H1 (cell line): ENCODE measurements at regions not wholly inside any gene's neighbourhood (a gene's known extent, or its start where the extent isn't known, plus 50 kb on each side); places are given as distances from the start of the nearest gene placed in this dataset.

Experiments used
- CTCF ChIA-PET: fragments of 300-600 bp; sonication (Branson Sonifier 250); formaldehyde crosslinking; loops from one replicate; lab custom pipeline; 2021; ENCODE audit not compliant: partially characterized antibody; lab: Charles Lee
- POLR2A ChIA-PET: fragments of 300-600 bp; sonication (Branson Sonifier 250); formaldehyde crosslinking; loops from one replicate; lab custom pipeline; 2021; ENCODE audit warnings: inconsistent platforms; ENCODE audit not compliant: partially characterized antibody; lab: Charles Lee
- DNase-seq, 2 experiments: peaks; one replicate each; pipeline versions ENCODE4 v3.0.0 to v3.0.0-alpha.2; 2010 to 2022; ENCODE audit warnings: low spot score in 2 of 2, low read depth in 1 of 2, mixed read lengths in 1 of 2
- FAIRE-seq: peaks from 2 replicates; lab custom pipeline; 2011; peaks lifted over from hg19 to GRCh38; lab: Jason Lieb, UNC
- H2AFZ ChIP-seq: 2 replicates; pipeline ENCODE4 v1.8.1; 2012; ENCODE audit warnings: low read length, inconsistent platforms
- H2AK5ac ChIP-seq: 2 replicates; pipeline ENCODE4 v1.6.1; 2013; ENCODE audit warnings: low read depth, low read length
- H2BK120ac ChIP-seq: replicated peaks from 2 replicates; pipeline ENCODE3; 2013; ENCODE audit warnings: low read depth, low read length, inconsistent platforms
- H2BK12ac ChIP-seq: 2 replicates; pipeline ENCODE4 v1.6.1; 2013; ENCODE audit warnings: low read depth, low read length
- H2BK15ac ChIP-seq: 2 replicates; pipeline ENCODE4 v1.6.1; 2013; ENCODE audit warnings: low read length
- H2BK20ac ChIP-seq: 2 replicates; pipeline ENCODE4 v1.6.1; 2013; ENCODE audit warnings: low read length
- H2BK5ac ChIP-seq: 2 replicates; pipeline ENCODE4 v1.6.1; 2013; ENCODE audit warnings: low read depth, low read length
- H3K14ac ChIP-seq: 2 replicates; pipeline ENCODE4 v1.6.1; 2013; ENCODE audit warnings: inconsistent platforms; ENCODE audit not compliant: insufficient read length
- H3K18ac ChIP-seq: 2 replicates; pipeline ENCODE4 v1.6.1; 2013; ENCODE audit warnings: low read length; ENCODE audit errors: extremely low read depth
- H3K23ac ChIP-seq: 2 replicates; pipeline ENCODE4 v1.6.1; 2013; ENCODE audit warnings: inconsistent platforms; ENCODE audit not compliant: insufficient read length
- H3K23me2 ChIP-seq: 2 replicates; pipeline ENCODE4 v1.6.1; 2013; ENCODE audit warnings: low read depth, low read length
- H3K27ac ChIP-seq: 2 replicates; pipeline ENCODE4 v1.6.1; 2011; ENCODE audit warnings: low read depth, low read length, inconsistent platforms
- H3K27me3 ChIP-seq, 4 experiments: replicated peaks in 1 of 4; 1 replicate in 1 of 4; 2 replicates in 3 of 4; pipeline versions ENCODE4 v1.6.1 to v1.8.1; 2011 to 2013; ENCODE audit warnings: low read length in 3 of 4, mild to moderate bottlenecking in 3 of 4, inconsistent platforms in 2 of 4, mixed read lengths in 2 of 4, moderate library complexity in 1 of 4; ENCODE audit not compliant: control insufficient read depth in 3 of 4, insufficient read depth in 3 of 4; ENCODE audit errors: extremely low read depth in 1 of 4
- H3K36me3 ChIP-seq, 4 experiments: 2 replicates each; pipeline versions ENCODE4 v1.6.1 to v1.8.1; 2011 to 2013; ENCODE audit warnings: mild to moderate bottlenecking in 4 of 4, low read length in 3 of 4, moderate library complexity in 2 of 4, control low read depth in 1 of 4, inconsistent platforms in 1 of 4; ENCODE audit not compliant: insufficient read depth in 4 of 4, control insufficient read depth in 2 of 4
- H3K4ac ChIP-seq: replicated peaks from 2 replicates; pipeline ENCODE3; 2013; ENCODE audit warnings: low read length, low read depth, mixed read lengths, inconsistent platforms; ENCODE audit not compliant: insufficient read length
- H3K4me1 ChIP-seq, 4 experiments: replicated peaks in 1 of 4; 1 replicate in 1 of 4; 2 replicates in 3 of 4; pipeline versions ENCODE4 v1.6.1 to v1.8.1; 2011 to 2013; ENCODE audit warnings: low read length in 3 of 4, inconsistent platforms in 2 of 4, mixed read lengths in 1 of 4; ENCODE audit not compliant: insufficient read depth in 4 of 4, control insufficient read depth in 3 of 4
- H3K4me2 ChIP-seq, 2 experiments: 2 replicates each; pipeline versions ENCODE4 v1.6.1 to v1.8.1; 2011 to 2013; ENCODE audit warnings: low read depth in 2 of 2, low read length in 2 of 2, control low read depth in 1 of 2, inconsistent platforms in 1 of 2, mild to moderate bottlenecking in 1 of 2; ENCODE audit not compliant: insufficient read depth in 1 of 2
- H3K4me3 ChIP-seq, 4 experiments: fragments of 200-600, 300-600 bp in 1 of 4; sonication (generic), shearing (Covaris generic), sonication (Bioruptor Twin) in 1 of 4; 2 replicates each; pipeline versions ENCODE4 v1.5.1 to v1.8.1; 2011 to 2016; ENCODE audit warnings: low read length in 4 of 4, low read depth in 3 of 4, control low read depth in 2 of 4, inconsistent platforms in 2 of 4, mild to moderate bottlenecking in 2 of 4, mixed read lengths in 1 of 4, moderate library complexity in 1 of 4; ENCODE audit not compliant: insufficient read depth in 2 of 4; ENCODE audit errors: extremely low read depth in 1 of 4
- H3K56ac ChIP-seq: replicated peaks from 2 replicates; pipeline ENCODE3; 2013; ENCODE audit warnings: low read depth, mild to moderate bottlenecking, mixed read lengths, low read length, inconsistent platforms; ENCODE audit not compliant: insufficient read length
- H3K79me1 ChIP-seq: 2 replicates; pipeline ENCODE4 v1.6.1; 2013; ENCODE audit warnings: low read depth, low read length, control low read depth
- H3K79me2 ChIP-seq, 2 experiments: 2 replicates each; pipeline versions ENCODE4 v1.6.1 to v1.8.1; 2012 to 2013; ENCODE audit warnings: low read length in 2 of 2, mild to moderate bottlenecking in 2 of 2, inconsistent platforms in 1 of 2; ENCODE audit not compliant: insufficient read depth in 2 of 2, control insufficient read depth in 1 of 2
- H3K9ac ChIP-seq, 4 experiments: replicated peaks in 1 of 4; 1 replicate in 1 of 4; 2 replicates in 3 of 4; pipeline versions ENCODE4 v1.6.1 to v1.8.1; 2011 to 2013; ENCODE audit warnings: low read depth in 3 of 4, low read length in 3 of 4, control low read depth in 2 of 4, mild to moderate bottlenecking in 2 of 4, moderate library complexity in 2 of 4, inconsistent platforms in 1 of 4; ENCODE audit errors: extremely low read depth in 1 of 4
- H3K9me3 ChIP-seq, 2 experiments: 2 replicates each; pipeline versions ENCODE4 v1.6.1 to v1.8.1; 2012 to 2013; ENCODE audit warnings: mild to moderate bottlenecking in 2 of 2, moderate library complexity in 2 of 2, control low read depth in 1 of 2, inconsistent platforms in 1 of 2, low read depth in 1 of 2, low read length in 1 of 2, mixed read lengths in 1 of 2; ENCODE audit not compliant: insufficient read depth in 2 of 2
- H4K20me1 ChIP-seq, 2 experiments: replicated peaks in 1 of 2; 2 replicates each; pipeline versions ENCODE3 to v1.8.1; 2011 to 2013; ENCODE audit warnings: inconsistent platforms in 2 of 2, low read length in 2 of 2, mild to moderate bottlenecking in 1 of 2; ENCODE audit not compliant: insufficient read depth in 2 of 2, control insufficient read depth in 1 of 2
- H4K5ac ChIP-seq: 2 replicates; pipeline ENCODE4 v1.6.1; 2013; ENCODE audit warnings: low read length, low read depth, mixed read lengths, inconsistent platforms; ENCODE audit not compliant: insufficient read length
- H4K8ac ChIP-seq: 2 replicates; pipeline ENCODE4 v1.8.0; 2013; ENCODE audit warnings: mild to moderate bottlenecking, moderate library complexity, low read length, inconsistent platforms; ENCODE audit not compliant: insufficient read depth; ENCODE audit errors: extremely low read depth
- H4K91ac ChIP-seq: replicated peaks from 2 replicates; pipeline ENCODE3; 2013; ENCODE audit warnings: low read length, mixed read lengths, inconsistent platforms; ENCODE audit not compliant: insufficient read length
- BACH1 ChIP-seq: IDR thresholded peaks from 2 replicates; pipeline ENCODE4 v1.6.1; 2012; ENCODE audit warnings: low read length, improper control_type of control experiment
- CBX5 ChIP-seq: fragments of 300-800, 300-1000 bp; sonication (generic); IDR thresholded peaks from 2 replicates; pipeline ENCODE4 v1.7.1; 2016; ENCODE audit warnings: antibody characterized with exemption, low read length, low read depth
- SIN3A ChIP-seq, 2 experiments: IDR thresholded peaks in 1 of 2; conservative IDR thresholded peaks in 1 of 2; 2 replicates each; pipeline ENCODE4 v1.6.1; 2011 to 2012; ENCODE audit warnings: low read length in 2 of 2, improper control_type of control experiment in 1 of 2, low read depth in 1 of 2, mild to moderate bottlenecking in 1 of 2
- YY1 ChIP-seq: IDR thresholded peaks from 2 replicates; pipeline ENCODE4 v1.6.1; 2011; ENCODE audit warnings: low read depth, mild to moderate bottlenecking, low read length
- WGBS, 2 experiments: shearing (Covaris generic) in 1 of 2; methylation state at CpG; one replicate each; pipeline versions ENCODE4 v1.1.6 to v1.1.7; 2013 to 2015; ENCODE audit warnings: low lambda C conversion rate in 2 of 2, mixed read lengths in 2 of 2, inconsistent platforms in 1 of 2, low coverage in 1 of 2, missing lambda C conversion rate in 1 of 2; ENCODE audit not compliant: insufficient replicate concordance in 2 of 2, insufficient coverage in 1 of 2, insufficient read length in 1 of 2; ENCODE audit errors: extremely low coverage in 1 of 2, missing lambda C conversion rate in 1 of 2; 5-methylcytosine and 5-hydroxymethylcytosine counted together

DNA sequence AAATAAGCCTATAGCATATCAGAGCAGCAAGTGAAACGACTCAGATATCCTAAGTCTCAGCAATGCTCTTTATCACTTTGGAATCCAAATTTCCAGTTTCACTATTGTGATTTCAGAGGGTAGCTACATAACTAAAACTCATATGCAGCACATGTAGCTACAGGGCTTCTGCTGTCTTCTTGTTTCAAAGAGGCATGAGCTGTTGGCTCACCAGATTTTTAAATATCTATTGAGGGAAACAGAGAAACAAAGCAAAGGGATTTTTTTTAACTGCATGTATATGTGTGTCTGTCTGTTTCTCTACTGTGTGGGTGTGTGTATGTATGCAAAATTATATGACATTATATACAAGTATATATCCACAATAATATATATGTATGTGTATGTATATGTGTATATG, 258.4 kb downstream of the HDGFL1 start:
- H3K4me2 ChIP-seq: no peak overlapping the region
- H3K56ac ChIP-seq: no peak overlapping the region
- no peak overlapping the region for H2BK5ac ChIP-seq
- no peak overlapping the region for H3K9ac ChIP-seq
- no peaks in the 10 kb centered on the region for H4K20me1 ChIP-seq
- H2AFZ ChIP-seq: no peak overlapping the region
- no peak overlapping the region for H2AK5ac ChIP-seq
- H4K91ac ChIP-seq: no peak overlapping the region
- H4K5ac ChIP-seq: no peak overlapping the region
- H3K27ac ChIP-seq: no peak overlapping the region
- no peak overlapping the region for H2BK120ac ChIP-seq
- no peaks in the 10 kb centered on the region for H3K36me3 ChIP-seq
- H3K23me2 ChIP-seq: no peaks in the 10 kb centered on the region
- H3K4ac ChIP-seq: no peak overlapping the region
- TF ChIP-seq SIN3A (conservative IDR thresholded peaks at IDR 0.05 in 1 of 2, IDR thresholded peaks at IDR 0.05 in 1 of 2; ENCODE audit: low read depth in 1 of 2, low read length in 2 of 2) (no peak), YY1 (no peak), CBX5 (no peak), BACH1 (no peak)
- H3K14ac ChIP-seq: no peak overlapping the region
- POLR2A ChIA-PET: interaction anchor here (0.6 kb wide), 1 partner anchor 48 kb away, joined by 3 read pairs; no protein-coding TSS in a partner anchor
- no peak overlapping the region for H2BK12ac ChIP-seq
- FAIRE-seq (no peak), DNase-seq (no peak)
- no peaks in the 10 kb centered on the region for H3K9me3 ChIP-seq
- H3K18ac ChIP-seq: no peak overlapping the region
- no peak overlapping the region for H2BK15ac ChIP-seq
- H3K79me1 ChIP-seq: no peaks in the 10 kb centered on the region
- no peaks in the 10 kb centered on the region for H3K27me3 ChIP-seq
- peaks cover 0 to 3% (median 1%) of the 10 kb centered on the region in 4 experiments; a peak in 2 of 7 replicates for H3K4me1 ChIP-seq
- H3K79me2 ChIP-seq: no peaks in the 10 kb centered on the region
- H4K8ac ChIP-seq: no peak overlapping the region
- CTCF ChIA-PET: interaction anchor here (0.6 to 1.5 kb wide), 7 partner anchors 10 to 1842 kb away, joined by 3 to 5 read pairs (median 3); no protein-coding TSS in a partner anchor
- H3K23ac ChIP-seq: no peak overlapping the region
- H2BK20ac ChIP-seq: no peak overlapping the region
- H3K4me3 ChIP-seq: no peak overlapping the region
- WGBS, 2 experiments: 80% methylated on average over 1 of the region's 1 CpG; no CpG with 5 or more reads in 1 of the 2 experiments
